Activated T-cell treated with anti-CD3 and anti-CD28 coated beads, Interleukin-2, amount 50 U/mL, for 72 hours (primary cell): ENCODE measurements at regions not wholly inside any gene's neighbourhood (a gene's known extent, or its start where the extent isn't known, plus 50 kb on each side); places are given as distances from the start of the nearest gene placed in this dataset.

Experiments
- ATAC-seq, 2 donors: fragments of 150-1000 bp; cut with Tn5 transposase; replicated peaks in 1 of 2; 2 replicates each; pipeline ENCODE4 v1.10.0; 2021; ENCODE audit warnings: moderate library complexity in 2 of 2, mild to moderate bottlenecking in 1 of 2
- DNase-seq, 2 donors: peaks; one replicate each; pipeline ENCODE4 v3.0.0; 2021 to 2022; ENCODE audit warnings: mixed read lengths in 1 of 2
- H3K27ac Mint-ChIP-seq: one replicate; pipeline ENCODE4 v1.8.0; 2022; ENCODE audit warnings: mild to moderate bottlenecking, moderate library complexity, mixed read lengths
- H3K27me3 Mint-ChIP-seq: one replicate; pipeline ENCODE4 v1.8.0; 2022; ENCODE audit warnings: low read depth, mixed read lengths
- H3K36me3 Mint-ChIP-seq, 2 donors: one replicate each; pipeline ENCODE4 v1.8.0; 2022; ENCODE audit warnings: mixed read lengths in 2 of 2, mild to moderate bottlenecking in 1 of 2; ENCODE audit not compliant: insufficient read depth in 2 of 2
- H3K4me1 Mint-ChIP-seq: one replicate; pipeline ENCODE4 v1.8.0; 2022; ENCODE audit warnings: low read depth, mixed read lengths
- H3K4me3 Mint-ChIP-seq, 2 donors: one replicate each; pipeline ENCODE4 v1.8.0; 2022; ENCODE audit warnings: mild to moderate bottlenecking in 2 of 2, mixed read lengths in 2 of 2, moderate library complexity in 2 of 2
- H3K9me3 Mint-ChIP-seq, 2 donors: one replicate each; pipeline ENCODE4 v1.8.0; 2022; ENCODE audit warnings: mixed read lengths in 2 of 2

DNA sequence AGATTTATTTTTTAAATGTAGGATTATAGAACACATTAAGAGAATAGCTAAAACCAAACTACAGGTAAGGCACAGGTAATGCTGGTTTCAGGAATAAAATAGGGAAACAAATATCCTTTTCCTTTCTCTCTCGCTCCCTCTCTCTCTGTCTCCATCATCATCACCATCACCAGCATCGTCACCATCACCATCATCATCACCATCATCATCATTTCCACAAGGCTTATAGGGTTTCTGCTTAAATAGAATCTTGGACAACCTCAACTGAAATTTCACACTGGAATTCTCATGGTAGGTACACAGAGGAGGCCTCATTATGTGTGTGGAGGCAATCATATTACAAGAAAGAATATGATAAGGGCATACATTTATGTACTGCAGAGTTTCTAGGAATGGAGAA is 823.6 kb downstream of the MAFB start:
- no peak for DNase-seq
- H3K4me1 Mint-ChIP-seq = no peaks in the 10 kb centered on the region
- H3K27me3 Mint-ChIP-seq = no peaks in the 10 kb centered on the region
- no peak overlapping the region for H3K4me3 Mint-ChIP-seq
- H3K9me3 Mint-ChIP-seq = peaks cover 2 to 9% of the 10 kb centered on the region in 2 donors
- no peaks in the 10 kb centered on the region for H3K36me3 Mint-ChIP-seq
- no peak overlapping the region for H3K27ac Mint-ChIP-seq
- no peak for ATAC-seq

- no peak overlapping the region for H3K4me3 Mint-ChIP-seq
- H3K4me1 Mint-ChIP-seq = no peaks in the 10 kb centered on the region
- no peaks in the 10 kb centered on the region for H3K36me3 Mint-ChIP-seq
- ATAC-seq (no peak), DNase-seq (no peak)
- H3K27ac Mint-ChIP-seq = no peak overlapping the region
- no peaks in the 10 kb centered on the region for H3K27me3 Mint-ChIP-seq
- peaks cover 2 to 9% of the 10 kb centered on the region in 2 donors for H3K9me3 Mint-ChIP-seq
These were observed 826.6 kb downstream of the MAFB start for GRCh38 chr20:39862470-39862891.

DNA sequence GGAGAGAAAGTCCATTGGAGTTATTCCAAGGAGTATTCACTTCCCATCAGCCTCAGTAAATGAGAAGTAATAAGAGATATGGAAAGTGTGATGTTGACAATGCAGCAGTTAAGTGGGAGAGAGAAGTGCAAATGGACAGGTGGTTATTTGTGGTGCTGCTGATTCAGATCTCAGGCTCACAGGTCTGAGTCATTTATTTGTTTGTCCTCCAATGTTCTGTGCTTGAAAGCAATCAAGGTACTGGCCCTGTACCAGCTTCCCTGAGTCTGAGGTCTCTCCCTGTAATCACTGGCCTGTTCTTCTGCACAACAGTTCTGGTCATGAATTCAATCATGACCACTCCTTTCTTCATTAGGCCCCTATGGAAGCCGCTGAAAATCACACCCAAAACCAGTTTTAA is 827.7 kb downstream of the MAFB start:
- Mint-ChIP-seq H3K4me3 (no peak overlapping the region), H3K27ac (no peak overlapping the region), H3K27me3 (no peaks in the 10 kb centered on the region), H3K36me3 (no peaks in the 10 kb centered on the region), H3K9me3 (peaks cover 0 to 7% of the 10 kb centered on the region in 2 donors), H3K4me1 (no peaks in the 10 kb centered on the region)
- ATAC-seq = no peak
- no peak for DNase-seq

DNA sequence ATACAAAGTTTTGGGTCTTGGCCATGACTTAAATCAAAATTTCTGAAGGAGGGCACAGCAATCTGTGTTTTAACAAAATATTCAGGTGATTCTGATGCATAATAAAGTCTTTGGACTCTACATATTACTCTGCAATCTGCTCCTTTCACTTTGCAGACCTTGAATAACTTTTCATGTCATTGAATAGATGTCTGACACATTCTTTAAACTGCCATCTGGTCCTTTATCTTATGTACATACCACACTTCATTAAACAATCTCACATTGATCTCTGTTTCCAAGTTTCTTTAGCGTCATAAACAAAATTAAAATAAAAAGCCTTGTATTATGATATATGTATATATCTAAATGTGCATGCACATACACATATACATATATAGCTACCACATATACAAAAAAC is 831.2 kb downstream of the MAFB start:
- no peak overlapping the region for H3K4me3 Mint-ChIP-seq
- DNase-seq = no peak

DNA sequence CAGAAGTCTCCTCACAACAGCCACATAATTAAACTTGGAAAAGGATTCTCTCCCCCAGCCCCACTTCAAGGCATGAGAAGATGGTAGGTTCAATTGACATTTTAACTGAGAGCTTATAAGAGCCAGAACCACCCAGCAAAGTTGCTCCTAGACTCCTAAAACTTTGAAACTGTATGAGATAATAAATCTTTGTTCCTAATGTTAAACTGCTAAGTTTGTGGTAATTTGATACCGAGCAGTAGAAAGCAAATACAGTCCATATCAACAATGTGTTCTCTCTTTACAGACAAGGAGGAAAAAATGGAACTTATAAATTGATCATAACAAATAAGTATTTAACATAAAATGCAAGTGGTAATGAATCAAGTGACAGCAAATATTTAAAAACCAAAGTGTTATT is 831.8 kb downstream of the MAFB start:
- Mint-ChIP-seq H3K4me3 (no peak overlapping the region), H3K27me3 (no peaks in the 10 kb centered on the region), H3K9me3 (peaks cover 0 to 2% of the 10 kb centered on the region in 2 donors), H3K27ac (no peak overlapping the region), H3K4me1 (no peaks in the 10 kb centered on the region), H3K36me3 (no peaks in the 10 kb centered on the region)
- DNase-seq (no peak), ATAC-seq (no peak)

More for the DNA sequence above, 831.2 kb downstream of the MAFB start:
- ATAC-seq = no peak
- Mint-ChIP-seq H3K36me3 (no peaks in the 10 kb centered on the region), H3K9me3 (peaks cover 0 to 2% of the 10 kb centered on the region in 2 donors), H3K27me3 (no peaks in the 10 kb centered on the region), H3K4me1 (no peaks in the 10 kb centered on the region), H3K27ac (no peak overlapping the region)

DNA sequence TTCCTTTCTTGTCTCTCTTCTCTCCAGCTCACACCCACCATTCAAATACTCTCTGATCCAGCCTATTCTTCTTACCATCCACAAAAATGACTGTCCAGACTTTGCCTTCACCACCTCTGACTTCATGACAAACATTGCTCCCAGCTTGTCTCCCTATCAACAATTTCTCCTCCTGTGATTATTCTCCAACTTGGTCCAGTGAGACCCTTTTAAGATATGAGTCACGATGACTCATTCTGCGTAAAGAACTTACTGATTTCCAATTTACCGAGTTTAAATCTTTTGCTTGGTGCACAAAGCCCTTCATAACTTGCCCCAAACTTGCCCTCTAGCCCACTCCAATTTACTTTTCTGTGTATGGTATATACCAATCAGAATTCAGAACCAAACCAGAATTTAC is 833.2 kb downstream of the MAFB start:
- Mint-ChIP-seq H3K9me3 (no peaks in the 10 kb centered on the region), H3K27ac (no peak overlapping the region), H3K36me3 (no peaks in the 10 kb centered on the region), H3K4me3 (no peak overlapping the region), H3K27me3 (no peaks in the 10 kb centered on the region), H3K4me1 (no peaks in the 10 kb centered on the region)
- ATAC-seq (no peak), DNase-seq (no peak)

DNA sequence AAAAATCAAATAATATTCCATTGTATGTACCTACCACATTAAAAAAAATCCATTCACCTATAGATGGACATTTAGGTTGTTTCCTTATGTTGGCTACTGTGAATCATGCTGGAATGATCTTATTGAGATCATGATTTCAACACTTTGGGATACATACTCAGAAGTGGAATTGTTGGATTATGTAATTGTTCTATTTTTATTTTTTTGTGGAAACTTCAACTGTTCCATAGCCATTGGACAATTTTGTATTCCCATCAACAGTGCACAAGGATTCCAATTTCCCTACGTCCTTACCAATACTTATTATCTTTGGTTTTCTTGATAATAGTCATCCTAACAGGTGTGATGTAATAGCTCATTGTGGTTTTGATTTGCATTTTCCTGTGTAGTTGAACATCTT is 834.0 kb downstream of the MAFB start:
- no peaks in the 10 kb centered on the region for H3K9me3 Mint-ChIP-seq
- H3K36me3 Mint-ChIP-seq = no peaks in the 10 kb centered on the region
- no peak for DNase-seq
- H3K27ac Mint-ChIP-seq = no peak overlapping the region
- H3K4me1 Mint-ChIP-seq = no peaks in the 10 kb centered on the region
- no peak for ATAC-seq
- H3K27me3 Mint-ChIP-seq = no peaks in the 10 kb centered on the region
- H3K4me3 Mint-ChIP-seq = no peak overlapping the region

GRCh38 chr20:39853636-39854035 is 835.4 kb downstream of the MAFB start:
- Mint-ChIP-seq H3K36me3 (no peaks in the 10 kb centered on the region), H3K9me3 (no peaks in the 10 kb centered on the region), H3K4me1 (no peaks in the 10 kb centered on the region), H3K27me3 (no peaks in the 10 kb centered on the region), H3K4me3 (no peak overlapping the region), H3K27ac (no peak overlapping the region)
- DNase-seq = no peak
- no peak for ATAC-seq

DNA sequence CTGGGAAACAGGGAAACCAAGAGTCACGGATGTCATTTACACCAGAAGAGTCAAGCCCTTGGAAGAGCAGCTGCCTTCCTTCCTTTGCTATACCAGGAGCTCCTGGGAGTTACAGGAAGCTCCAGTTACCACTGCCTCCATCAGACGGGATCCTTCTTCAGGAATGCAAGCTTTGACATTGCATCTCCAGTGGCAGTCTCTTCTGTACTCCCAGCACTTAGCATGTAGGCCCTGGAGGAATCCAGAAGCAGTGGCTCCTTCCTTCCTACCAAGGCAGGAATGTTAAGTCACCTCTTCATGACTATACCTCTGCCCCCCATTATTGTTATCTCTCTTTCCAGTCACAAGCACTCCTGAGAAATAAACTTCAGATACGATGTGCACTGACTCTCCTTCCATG is 836.0 kb downstream of the MAFB start:
- Mint-ChIP-seq H3K9me3 (no peaks in the 10 kb centered on the region), H3K4me1 (no peaks in the 10 kb centered on the region), H3K4me3 (no peak overlapping the region), H3K27ac (no peak overlapping the region), H3K36me3 (no peaks in the 10 kb centered on the region), H3K27me3 (no peaks in the 10 kb centered on the region)
- no peak for DNase-seq
- ATAC-seq = no peak

GRCh38 chr20:39851459-39851858 is 837.6 kb downstream of the MAFB start:
- H3K4me3 Mint-ChIP-seq = no peak overlapping the region
- ATAC-seq (no peak), DNase-seq (no peak)
- H3K4me1 Mint-ChIP-seq = no peaks in the 10 kb centered on the region
- no peaks in the 10 kb centered on the region for H3K36me3 Mint-ChIP-seq
- no peaks in the 10 kb centered on the region for H3K27me3 Mint-ChIP-seq
- H3K27ac Mint-ChIP-seq = no peak overlapping the region
- no peaks in the 10 kb centered on the region for H3K9me3 Mint-ChIP-seq

DNA sequence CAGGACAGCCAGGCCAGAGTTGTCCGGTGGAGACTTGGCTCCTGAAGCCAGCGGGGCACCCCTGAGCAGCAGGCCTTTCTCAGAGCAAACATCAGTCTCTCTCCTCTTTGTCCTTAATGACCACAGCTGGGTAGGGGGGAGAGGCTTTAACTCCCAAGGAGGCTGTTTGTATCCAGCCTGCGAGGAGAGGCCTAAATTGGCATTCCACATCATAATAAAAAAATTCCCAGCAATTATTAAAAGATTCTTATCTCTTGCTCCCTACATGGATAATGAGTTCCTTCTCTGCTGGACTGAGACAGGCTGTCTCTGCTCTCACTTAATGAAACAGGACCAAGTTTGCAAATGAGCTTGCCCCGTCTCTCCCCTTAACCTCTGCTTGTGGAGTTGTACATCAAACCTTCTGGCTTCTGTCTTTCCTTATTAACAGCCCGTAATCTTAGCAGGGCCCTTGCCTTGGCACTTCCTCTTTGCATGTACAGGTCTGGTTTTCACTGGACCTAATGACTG is 838.2 kb downstream of the MAFB start:
- no peak for ATAC-seq
- Mint-ChIP-seq H3K9me3 (no peaks in the 10 kb centered on the region), H3K27me3 (no peaks in the 10 kb centered on the region), H3K27ac (no peak overlapping the region), H3K4me1 (no peaks in the 10 kb centered on the region), H3K4me3 (no peak overlapping the region), H3K36me3 (no peaks in the 10 kb centered on the region)
- DNase-seq = no peak

- Mint-ChIP-seq H3K4me3 (no peak overlapping the region), H3K9me3 (no peaks in the 10 kb centered on the region), H3K36me3 (no peaks in the 10 kb centered on the region), H3K4me1 (no peaks in the 10 kb centered on the region), H3K27ac (no peak overlapping the region), H3K27me3 (no peaks in the 10 kb centered on the region)
- DNase-seq (no peak), ATAC-seq (no peak)
These were observed 838.8 kb downstream of the MAFB start for GRCh38 chr20:39850246-39850645.

GRCh38 chr20:39849664-39850063 is 839.4 kb downstream of the MAFB start:
- DNase-seq (no peak), ATAC-seq (no peak)
- no peak overlapping the region for H3K4me3 Mint-ChIP-seq
- no peaks in the 10 kb centered on the region for H3K4me1 Mint-ChIP-seq
- no peaks in the 10 kb centered on the region for H3K27me3 Mint-ChIP-seq
- H3K9me3 Mint-ChIP-seq = no peaks in the 10 kb centered on the region
- no peak overlapping the region for H3K27ac Mint-ChIP-seq
- H3K36me3 Mint-ChIP-seq = no peaks in the 10 kb centered on the region

DNA sequence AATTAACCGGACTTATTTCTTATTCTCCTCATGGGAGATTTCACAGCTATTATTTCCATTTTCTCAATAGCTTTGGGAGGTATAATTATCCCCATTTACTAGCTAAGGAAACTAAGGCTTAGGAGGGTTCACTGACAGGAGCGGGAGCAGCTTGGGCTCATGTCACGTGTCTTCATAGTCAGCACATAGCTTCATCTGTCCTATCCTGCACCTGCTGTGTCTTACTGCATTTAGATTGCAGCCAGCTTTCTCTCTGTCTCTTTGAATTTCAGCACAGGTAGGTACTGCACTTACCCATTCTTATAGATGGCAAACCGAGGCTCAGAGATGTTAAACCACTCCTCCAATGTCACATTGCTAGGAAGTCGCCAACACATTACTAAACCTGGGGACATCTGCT is 839.9 kb downstream of the MAFB start:
- no peak overlapping the region for H3K27ac Mint-ChIP-seq
- no peaks in the 10 kb centered on the region for H3K36me3 Mint-ChIP-seq
- H3K9me3 Mint-ChIP-seq = no peaks in the 10 kb centered on the region
- no peak overlapping the region for H3K4me3 Mint-ChIP-seq
- no peaks in the 10 kb centered on the region for H3K27me3 Mint-ChIP-seq
- DNase-seq (no peak), ATAC-seq (no peak)
- no peaks in the 10 kb centered on the region for H3K4me1 Mint-ChIP-seq
